HCT116 (cell line): ENCODE measurements at regions not wholly inside any gene's neighbourhood (a gene's known extent, or its start where the extent isn't known, plus 50 kb on each side); places are given as distances from the start of the nearest gene placed in this dataset.

ENCODE experiments used
- ATAC-seq: fragments of 200-7000 bp; cut with Tn5 transposase; 2 replicates; pipeline ENCODE4 v1.9.1; 2020; ENCODE audit warnings: mild to moderate bottlenecking, moderate library complexity
- BruUV-seq: library from RNA; stranded (reverse); fragments of 400-500 nt; replicated peaks from 2 replicates; lab custom pipeline; 2021; lab: Mats Ljungman, UMichigan
- CTCF ChIA-PET: fragments of 300-600 bp; sonication (Branson Sonifier 250); formaldehyde crosslinking; loops from one replicate; lab custom pipeline; 2021; ENCODE audit warnings: antibody characterized with exemption; lab: Charles Lee
- POLR2A ChIA-PET: fragments of 300-600, 350-600 bp; sonication (Branson Sonifier 250); formaldehyde crosslinking; loops from one replicate; lab custom pipeline; 2021; ENCODE audit warnings: antibody characterized with exemption; lab: Charles Lee
- RAD21 ChIA-PET, 2 experiments: fragments of 300-600 bp; sonication (Branson Sonifier 250); formaldehyde crosslinking; loops; one replicate each; lab custom pipeline; 2023; ENCODE audit warnings: low total read pairs in 2 of 2; ENCODE audit not compliant: uncharacterized antibody in 2 of 2, unreplicated experiment in 2 of 2, low non-redundant PET in 1 of 2; lab: Charles Lee
- DNase-seq: peaks from one replicate; pipeline ENCODE4 v3.0.0-alpha.2; 2010; ENCODE audit warnings: low read depth, low spot score
- H2AFZ ChIP-seq: fragments of 200-600 bp; shearing (Covaris generic), sonication (generic); 2 replicates; pipeline ENCODE4 v1.6.1; 2017; ENCODE audit warnings: low read depth, mixed run types, mixed read lengths, antibody characterized with exemption, low read length; ENCODE audit not compliant: poor library complexity, severe bottlenecking
- H3K27ac ChIP-seq: 2 replicates; pipeline ENCODE4 v1.5.1; 2012; ENCODE audit warnings: low read depth, low read length
- H3K27me3 ChIP-seq: fragments of 200-600 bp; sonication (generic); 2 replicates; pipeline ENCODE4 v1.6.1; 2016; ENCODE audit warnings: mixed run types, low read length, mixed read lengths; ENCODE audit not compliant: insufficient read depth
- H3K36me3 ChIP-seq, 2 experiments: fragments of 200-500 bp in 1 of 2; fragments of 200-600 bp in 1 of 2; sonication (Bioruptor generic) in 1 of 2; sonication (generic) in 1 of 2; 2 replicates each; pipeline versions ENCODE4 v1.5.1 to v1.6.1; 2014 to 2016; ENCODE audit warnings: low read length in 2 of 2, inconsistent platforms in 1 of 2, mixed read lengths in 1 of 2, mixed run types in 1 of 2; ENCODE audit not compliant: insufficient read depth in 2 of 2, control insufficient read depth in 1 of 2
- H3K4me1 ChIP-seq, 2 experiments: fragments of 200-600 bp in 1 of 2; sonication (generic) in 1 of 2; 2 replicates each; pipeline versions ENCODE4 v1.5.1 to v1.6.1; 2012 to 2017; ENCODE audit warnings: low read length in 2 of 2, inconsistent platforms in 1 of 2, mild to moderate bottlenecking in 1 of 2, mixed read lengths in 1 of 2, mixed run types in 1 of 2, moderate library complexity in 1 of 2; ENCODE audit not compliant: insufficient read depth in 2 of 2, control insufficient read depth in 1 of 2
- H3K4me2 ChIP-seq: fragments of 200-600 bp; sonication (generic); 2 replicates; pipeline ENCODE4 v1.6.1; 2017; ENCODE audit warnings: mixed run types, low read length, mixed read lengths
- H3K4me3 ChIP-seq, 2 experiments: fragments of 200-600 bp in 1 of 2; sonication (generic) in 1 of 2; replicated peaks in 1 of 2; 2 replicates each; pipeline ENCODE4 v1.5.1; 2011 to 2016; ENCODE audit warnings: low read length in 2 of 2, control low read depth in 1 of 2, low read depth in 1 of 2, mild to moderate bottlenecking in 1 of 2, mixed read lengths in 1 of 2, mixed run types in 1 of 2
- H3K79me2 ChIP-seq: fragments of 200-600 bp; sonication (generic); 2 replicates; pipeline ENCODE4 v1.6.1; 2017; ENCODE audit warnings: mild to moderate bottlenecking, mixed run types, low read length, moderate library complexity, mixed read lengths; ENCODE audit not compliant: insufficient read depth
- H3K9ac ChIP-seq: fragments of 200-600 bp; sonication (generic); 2 replicates; pipeline ENCODE4 v1.6.1; 2016; ENCODE audit warnings: low read length, mixed read lengths
- H3K9me2 ChIP-seq: fragments of 200-600 bp; sonication (generic), shearing (Covaris generic); 2 replicates; pipeline ENCODE4 v1.6.1; 2017; ENCODE audit warnings: mixed run types, mild to moderate bottlenecking, moderate library complexity; ENCODE audit not compliant: insufficient read depth
- H3K9me3 ChIP-seq, 2 experiments: fragments of 200-500 bp in 1 of 2; fragments of 200-600 bp in 1 of 2; sonication (Bioruptor generic) in 1 of 2; sonication (generic) in 1 of 2; 2 replicates each; pipeline ENCODE4 v1.6.1; 2014 to 2017; ENCODE audit warnings: low read length in 2 of 2, mixed read lengths in 2 of 2, inconsistent platforms in 1 of 2, low read depth in 1 of 2, mild to moderate bottlenecking in 1 of 2, mixed run types in 1 of 2, moderate library complexity in 1 of 2; ENCODE audit not compliant: control insufficient read depth in 1 of 2, insufficient read depth in 1 of 2
- H4K20me1 ChIP-seq: fragments of 200-600 bp; sonication (generic), shearing (Covaris generic); 2 replicates; pipeline ENCODE4 v1.6.1; 2017; ENCODE audit warnings: mixed run types, mild to moderate bottlenecking, moderate library complexity; ENCODE audit not compliant: insufficient read depth
- ATF3 ChIP-seq: IDR thresholded peaks from 2 replicates; pipeline ENCODE4 v1.6.1; 2012
- CBX3 ChIP-seq: IDR thresholded peaks from 2 replicates; pipeline ENCODE4 v1.6.1; 2012; ENCODE audit warnings: low read depth
- CEBPB ChIP-seq: IDR thresholded peaks from 2 replicates; pipeline ENCODE4 v1.6.1; 2012; ENCODE audit warnings: low read depth
- CTCF ChIP-seq, 3 experiments: fragments of 200-600 bp in 1 of 3; sonication (generic) in 1 of 3; IDR thresholded peaks in 2 of 3; conservative IDR thresholded peaks in 1 of 3; 2 replicates each; pipeline ENCODE4 v1.5.1; 2012 to 2017; ENCODE audit warnings: low read depth in 2 of 3, low read length in 2 of 3, antibody characterized with exemption in 1 of 3, borderline replicate concordance in 1 of 3, control low read depth in 1 of 3, mild to moderate bottlenecking in 1 of 3, mixed read lengths in 1 of 3, mixed run types in 1 of 3, moderate library complexity in 1 of 3; ENCODE audit not compliant: insufficient read depth in 1 of 3
- EGR1 ChIP-seq: IDR thresholded peaks from 2 replicates; pipeline ENCODE4 v1.6.1; 2012; ENCODE audit warnings: low read depth
- ELF1 ChIP-seq: IDR thresholded peaks from 2 replicates; pipeline ENCODE4 v1.6.1; 2012; ENCODE audit warnings: low read depth, borderline replicate concordance
- EZH2 ChIP-seq: fragments of 200-600 bp; sonication (generic); IDR thresholded peaks from 2 replicates; pipeline ENCODE4 v1.6.1; 2017; ENCODE audit warnings: antibody characterized with exemption, mixed run types
- EZH2phosphoT487 ChIP-seq: fragments of 200-600 bp; IDR thresholded peaks from 2 replicates; pipeline ENCODE4 v1.6.1; 2018; ENCODE audit warnings: antibody characterized with exemption, borderline replicate concordance
- FOSL1 ChIP-seq: IDR thresholded peaks from 2 replicates; pipeline ENCODE4 v1.6.1; 2012; ENCODE audit warnings: low read depth
- POLR2A ChIP-seq: IDR thresholded peaks from 2 replicates; pipeline ENCODE4 v1.7.0; 2011; ENCODE audit warnings: borderline replicate concordance; ENCODE audit not compliant: insufficient read depth, insufficient read length; ENCODE audit errors: extremely low read depth
- POLR2AphosphoS5 ChIP-seq: IDR thresholded peaks from 2 replicates; pipeline ENCODE4 v1.6.1; 2011; ENCODE audit warnings: mild to moderate bottlenecking, low read depth, low read length, moderate library complexity
- RAD21 ChIP-seq: IDR thresholded peaks from 2 replicates; pipeline ENCODE4 v1.6.1; 2012; ENCODE audit warnings: low read depth, mild to moderate bottlenecking
- REST ChIP-seq: IDR thresholded peaks from 2 replicates; pipeline ENCODE4 v1.6.1; 2012; ENCODE audit warnings: low read depth
- SIN3A ChIP-seq: IDR thresholded peaks from 2 replicates; pipeline ENCODE4 v1.6.1; 2012; ENCODE audit warnings: low read depth
- SP1 ChIP-seq: IDR thresholded peaks from 2 replicates; pipeline ENCODE4 v1.6.1; 2012; ENCODE audit warnings: low read depth
- SRF ChIP-seq: IDR thresholded peaks from 2 replicates; pipeline ENCODE4 v1.6.1; 2012; ENCODE audit warnings: low read depth
- TCF7L2 ChIP-seq: IDR thresholded peaks from 2 replicates; pipeline ENCODE4 v1.7.0; 2011; ENCODE audit warnings: borderline replicate concordance, inconsistent platforms; ENCODE audit not compliant: insufficient read depth, insufficient read length; ENCODE audit errors: extremely low read depth
- ZFX ChIP-seq: fragments of 450-650 bp; IDR thresholded peaks from 2 replicates; pipeline ENCODE4 v1.6.1; 2017
- ZNF274 ChIP-seq: fragments of 200-500 bp; sonication (Bioruptor generic); IDR thresholded peaks from 2 replicates; pipeline ENCODE4 v1.6.1; 2014; ENCODE audit warnings: mild to moderate bottlenecking, low read depth, low read length, inconsistent platforms
- intact Hi-C: fragments of 100-400 bp; cut with micrococcal nuclease; formaldehyde crosslinking; loops from 2 replicates; pipeline ENCODE4 v1.10.0; 2022

- ATAC-seq (no peak), DNase-seq (no peak)
- Histone ChIP-seq H3K4me1 (no peaks in the 10 kb centered on the region), H4K20me1 (no peaks in the 10 kb centered on the region), H3K4me3 (no peak overlapping the region), H3K27ac (no peak overlapping the region), H3K4me2 (no peak overlapping the region), H2AFZ (no peak overlapping the region), H3K9me3 (no peaks in the 10 kb centered on the region), H3K9me2 (no peaks in the 10 kb centered on the region), H3K9ac (no peak overlapping the region), H3K27me3 (no peaks in the 10 kb centered on the region), H3K79me2 (no peaks in the 10 kb centered on the region), H3K36me3 (no peaks in the 10 kb centered on the region)
- TF ChIP-seq ZNF274 = no peak
- no peak for TF ChIP-seq RAD21
- TF ChIP-seq EZH2phosphoT487 = no peak
- no peak for TF ChIP-seq REST
- no peak for TF ChIP-seq ATF3
- no peak for TF ChIP-seq EGR1
- TF ChIP-seq CTCF (IDR thresholded peaks at IDR 0.05 in 2 of 3, conservative IDR thresholded peaks at IDR 0.05 in 1 of 3; ENCODE audit: borderline replicate concordance in 1 of 3, insufficient read depth in 1 of 3, low read depth in 2 of 3, low read length in 2 of 3) = no peak
- no peak for TF ChIP-seq SRF
- TF ChIP-seq SP1 = no peak
- no peak for TF ChIP-seq EZH2
- TF ChIP-seq SIN3A = no peak
- no peak for TF ChIP-seq CEBPB
- TF ChIP-seq ZFX = no peak
- TF ChIP-seq CBX3 = no peak
- TF ChIP-seq FOSL1 = no peak
- TF ChIP-seq POLR2AphosphoS5 = no peak
- no peak for TF ChIP-seq TCF7L2
- TF ChIP-seq ELF1 = no peak
- no peak for TF ChIP-seq POLR2A
- CTCF ChIA-PET = interaction anchor here (1.6 kb wide), 1 partner anchor 13 kb away, joined by 4 read pairs; no protein-coding TSS in a partner anchor
- BruUV-seq = no TSS peak
- POLR2A ChIA-PET = no interaction called here
- intact Hi-C loops = no loop called here
- RAD21 ChIA-PET = no interaction called here
These were observed 234.4 kb downstream of the LTN1 start for GRCh38 chr21:28758042-28758882.
